Left colon (tissue), 2 donors: ENCODE measurements at regions not wholly inside any gene's neighbourhood (a gene's known extent, or its start where the extent isn't known, plus 50 kb on each side); places are given as distances from the start of the nearest gene placed in this dataset.
"Not testable (repeated sequence)": the region's sequence is repeated elsewhere in the genome, so short reads cannot be mapped to it uniquely, and the experiment has no call there.

Experiments used
- ATAC-seq: fragments of 200-7000 bp; cut with Tn5 transposase; one replicate; pipeline ENCODE4 v1.9.1; 2020; ENCODE audit warnings: mild to moderate bottlenecking, moderate library complexity
- DNase-seq, 2 donors: peaks; one replicate each; pipeline ENCODE4 v3.0.0-alpha.2; 2020
- intact Hi-C, 2 donors: fragments of 100-400 bp; cut with DNase I in 1 of 2; cut with micrococcal nuclease in 1 of 2; formaldehyde crosslinking; loops; one replicate each; pipeline versions ENCODE4 v1.11.2 to v1.14.0; 2022; cut with DNase I, micrococcal nuclease
- donor health status: DM: no; HTN: no; CAD: no.
- donor health status: DM: yes; HTN: yes; CAD: no.

DNA sequence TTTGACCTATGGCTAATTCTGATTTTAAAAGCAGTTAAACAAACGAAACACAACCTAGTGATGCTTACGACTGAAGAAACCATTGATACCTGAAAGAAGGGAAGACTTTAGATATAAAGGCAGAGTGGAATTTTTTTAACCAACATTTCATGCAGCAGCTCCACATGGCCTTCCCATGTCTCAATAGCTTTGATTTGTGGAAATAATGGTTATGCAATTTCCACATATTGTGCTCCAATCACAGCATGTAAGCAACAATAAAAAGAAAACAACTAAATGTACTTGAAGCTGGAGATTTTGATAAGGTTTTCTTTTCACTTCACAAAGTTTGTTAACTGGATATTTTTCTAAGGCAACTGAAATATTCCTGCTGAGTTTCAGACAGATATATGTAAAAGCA is 82.0 kb upstream of the SLC39A10 start:
- intact Hi-C loops = loop anchor here in 1 of 2 donors (10.0 kb wide), 1 partner anchor 90 kb away; no protein-coding TSS in a partner anchor

DNA sequence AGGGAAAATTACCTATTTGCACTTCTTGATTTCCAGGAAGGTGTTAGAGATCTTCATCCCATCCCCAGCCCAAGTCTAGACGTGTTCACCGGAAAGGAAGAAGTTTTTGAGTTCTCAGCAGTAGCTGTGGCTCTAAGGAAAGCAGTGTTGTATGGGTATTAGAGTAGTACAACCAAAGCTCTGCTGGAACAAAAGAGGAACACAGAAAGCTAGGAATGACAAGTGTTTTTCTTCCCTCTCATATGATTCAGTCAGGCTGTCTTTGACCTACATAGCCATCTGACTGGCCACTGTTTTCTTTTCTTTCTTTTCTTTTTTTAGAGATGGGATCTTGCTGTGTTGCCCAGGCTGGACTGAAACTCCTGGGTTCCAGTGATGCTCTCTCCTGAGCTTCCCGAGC is 82.7 kb upstream of the SLC39A10 start:
- no peak for DNase-seq
- no peak for ATAC-seq
- intact Hi-C loops = loop anchor here in 1 of 2 donors (10.0 kb wide), 1 partner anchor 90 kb away; no protein-coding TSS in a partner anchor

More for the DNA sequence above, 82.0 kb upstream of the SLC39A10 start:
- ATAC-seq (no peak), DNase-seq (no peak)

DNA sequence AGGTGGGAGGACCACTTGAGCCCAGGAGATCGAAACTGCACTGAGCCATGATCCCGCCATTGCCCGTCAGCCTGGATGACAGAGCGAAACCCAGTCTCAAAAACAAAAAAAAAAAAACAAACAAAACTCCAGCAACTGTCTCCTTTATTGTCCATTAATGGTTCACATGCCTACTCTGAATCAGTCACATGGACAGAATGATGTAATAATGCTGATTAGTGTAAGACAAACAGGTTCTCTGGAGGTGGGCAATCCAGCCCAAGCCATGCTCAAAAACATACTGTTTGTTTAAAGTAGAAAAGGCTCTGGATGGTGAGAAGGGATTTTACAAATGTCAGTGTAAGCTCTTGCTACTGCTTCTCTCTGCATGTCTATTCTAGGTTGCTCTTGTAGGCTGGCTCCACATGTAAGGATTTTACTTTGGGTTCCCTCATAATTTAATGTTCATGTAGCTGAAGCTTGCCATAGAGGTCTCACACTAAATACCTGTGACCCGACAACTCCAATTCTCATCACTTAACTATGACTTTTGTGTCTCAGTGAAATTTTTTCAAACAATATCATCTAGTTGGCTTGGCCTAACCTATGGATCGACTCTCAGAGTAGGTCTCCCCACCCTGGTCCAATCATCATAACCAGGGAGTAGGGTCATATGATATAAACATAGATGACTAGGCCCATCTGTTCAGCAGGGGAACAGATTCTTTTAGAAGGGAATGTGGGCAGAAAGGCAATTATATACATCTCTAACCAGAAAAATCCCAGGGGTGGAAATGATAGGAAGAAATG is 83.9 kb upstream of the SLC39A10 start:
- intact Hi-C loops = loop anchor here in 1 of 2 donors (10.0 kb wide), 1 partner anchor 92 kb away; no protein-coding TSS in a partner anchor
- DNase-seq (no peak), ATAC-seq (no peak)

DNA sequence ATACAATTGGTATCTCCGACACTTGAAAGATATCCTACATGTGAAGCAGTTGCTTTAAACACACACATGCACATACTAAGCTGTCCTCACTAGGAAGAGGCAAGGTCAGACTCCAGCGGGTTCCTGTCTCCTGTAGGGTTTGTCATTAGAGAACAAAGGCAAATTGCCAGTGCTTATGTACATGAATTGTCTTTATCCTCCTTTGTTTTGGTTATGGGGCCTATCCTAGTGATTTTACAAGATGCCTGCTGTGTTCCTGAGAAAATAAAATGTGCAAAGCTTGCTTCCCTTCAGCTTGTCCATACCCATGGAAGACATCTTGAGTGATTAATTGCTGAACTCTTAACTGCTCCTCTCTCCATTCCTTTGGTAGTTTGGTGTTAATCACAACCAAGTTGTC is 86.7 kb upstream of the SLC39A10 start:
- no peak for DNase-seq
- intact Hi-C loops = loop anchor here in 1 of 2 donors (10.0 kb wide), 1 partner anchor 94 kb away; no protein-coding TSS in a partner anchor

DNA sequence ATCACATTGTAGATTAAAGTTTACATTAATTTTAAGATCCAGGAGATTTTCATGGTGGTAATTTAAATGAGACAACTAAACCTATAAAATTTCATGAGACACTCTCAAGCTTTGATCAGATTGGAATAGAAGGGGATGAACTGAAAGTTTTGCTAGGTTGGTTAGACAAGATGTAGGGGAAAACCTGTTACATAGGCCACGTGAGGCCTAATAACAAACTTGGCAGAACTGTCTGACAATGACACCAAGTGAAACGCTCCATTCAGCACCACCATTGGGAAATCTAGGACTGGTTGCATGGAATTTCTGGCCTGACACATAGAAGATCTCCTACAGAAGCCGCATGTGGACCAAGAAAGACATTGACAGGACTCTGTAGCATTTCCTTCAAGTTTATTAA is 87.8 kb upstream of the SLC39A10 start:
- ATAC-seq = no peak
- no peak for DNase-seq
- intact Hi-C loops = no loop called here

More for the DNA sequence above, 86.7 kb upstream of the SLC39A10 start:
- no peak for ATAC-seq

DNA sequence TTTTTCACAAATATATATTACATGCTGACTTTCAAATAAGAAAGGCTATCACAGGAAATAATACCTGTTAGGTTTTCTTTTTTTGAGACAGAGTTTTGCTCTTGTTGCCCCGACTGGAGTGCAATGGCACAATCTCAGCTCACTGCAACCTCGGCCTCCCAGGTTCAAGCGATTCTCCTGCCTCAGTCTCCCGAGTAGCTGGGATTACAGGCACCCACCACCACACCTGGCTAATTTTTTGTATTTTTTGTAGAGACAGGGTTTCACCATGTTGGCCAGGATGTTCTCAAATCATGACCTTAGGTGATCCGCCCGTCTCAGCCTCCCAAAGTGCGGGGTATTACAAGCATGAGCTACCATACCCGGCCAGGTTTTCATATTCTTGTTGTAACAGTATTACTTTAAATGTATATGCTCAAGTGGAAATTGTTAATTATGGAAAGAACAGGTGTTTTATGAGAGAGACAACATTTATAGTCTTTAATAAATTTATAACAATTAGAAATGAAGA is 92.3 kb upstream of the SLC39A10 start:
- ATAC-seq, DNase-seq, intact Hi-C loops: not testable (repeated sequence)

DNA sequence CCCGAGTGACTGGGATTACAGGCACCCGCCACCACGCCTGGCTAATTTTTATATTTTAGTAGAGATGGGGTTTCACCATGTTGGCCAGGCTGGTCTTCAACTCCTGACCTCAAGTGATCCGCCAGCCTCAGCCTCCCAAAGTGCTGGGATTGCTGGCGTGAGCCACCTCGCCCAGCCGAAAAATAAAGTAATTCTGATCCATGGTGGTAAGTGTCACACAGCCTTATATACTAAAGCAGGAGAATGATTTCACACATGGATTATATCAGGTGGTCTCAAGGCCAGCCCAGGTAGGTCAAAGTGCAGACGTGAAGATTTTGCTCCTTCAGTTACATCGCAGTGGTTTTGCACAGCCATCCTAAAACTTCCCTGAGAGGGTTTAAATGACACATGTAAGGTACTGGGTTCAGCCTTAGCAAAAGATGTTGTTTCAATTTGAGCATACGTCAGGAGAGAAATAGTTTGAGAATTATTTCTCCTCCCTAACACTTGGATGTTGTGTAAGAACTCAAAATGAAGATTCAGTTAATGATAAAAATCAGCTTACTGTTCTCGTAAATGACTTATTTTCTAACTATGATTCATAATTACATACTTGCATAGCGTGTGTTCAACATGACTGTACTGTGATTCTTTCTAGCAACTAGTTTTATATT is 93.0 kb upstream of the SLC39A10 start:
- no peak for DNase-seq
- ATAC-seq = no peak
- intact Hi-C loops = no loop called here

DNA sequence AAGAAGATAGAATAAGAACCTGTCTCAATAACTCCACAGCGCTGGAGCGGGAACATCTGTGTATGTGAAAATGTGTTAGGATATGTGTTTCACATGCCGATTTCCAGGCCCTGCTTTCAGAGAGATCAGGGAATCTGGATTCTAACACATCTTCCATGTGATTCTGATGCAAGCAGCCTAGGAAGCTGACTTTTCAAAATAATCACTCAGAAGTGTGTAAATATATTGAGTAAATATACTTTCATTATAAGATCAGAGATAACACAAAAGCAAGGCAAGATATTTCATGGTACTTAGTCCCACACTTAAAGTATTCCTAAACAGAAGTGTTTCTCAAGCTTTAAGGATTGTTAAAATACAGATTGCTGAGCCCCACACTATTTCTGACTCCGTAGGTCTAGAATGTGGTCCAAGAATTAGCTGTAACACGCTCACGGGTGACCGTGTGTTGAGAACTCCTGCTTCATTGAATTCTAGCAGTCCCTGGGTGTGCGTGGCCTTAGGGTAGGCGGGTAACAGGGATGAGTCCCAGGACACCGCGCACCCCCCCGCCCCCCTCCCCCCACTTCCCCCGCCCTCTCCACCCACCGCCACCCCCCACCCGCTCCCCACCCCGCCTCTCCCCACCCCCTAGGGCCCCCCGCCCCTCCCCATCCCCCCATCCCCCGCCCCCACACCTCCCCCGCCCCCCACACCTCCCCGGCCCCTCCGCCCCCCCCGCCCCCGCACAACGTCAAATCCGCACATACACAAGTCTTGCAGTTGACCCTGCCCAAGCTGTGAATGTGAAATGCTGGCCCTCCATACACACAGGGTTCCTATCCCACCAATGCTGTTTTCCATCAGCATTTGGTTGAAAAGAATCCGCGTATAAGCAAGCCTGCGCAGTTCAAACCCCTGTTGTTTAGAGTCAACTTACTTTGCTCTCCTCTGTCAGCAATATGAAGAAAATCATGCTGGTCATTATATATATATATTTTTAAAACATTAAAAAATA is 94.2 kb upstream of the SLC39A10 start:
- intact Hi-C loops = no loop called here
- ATAC-seq = no peak
- no peak for DNase-seq

DNA sequence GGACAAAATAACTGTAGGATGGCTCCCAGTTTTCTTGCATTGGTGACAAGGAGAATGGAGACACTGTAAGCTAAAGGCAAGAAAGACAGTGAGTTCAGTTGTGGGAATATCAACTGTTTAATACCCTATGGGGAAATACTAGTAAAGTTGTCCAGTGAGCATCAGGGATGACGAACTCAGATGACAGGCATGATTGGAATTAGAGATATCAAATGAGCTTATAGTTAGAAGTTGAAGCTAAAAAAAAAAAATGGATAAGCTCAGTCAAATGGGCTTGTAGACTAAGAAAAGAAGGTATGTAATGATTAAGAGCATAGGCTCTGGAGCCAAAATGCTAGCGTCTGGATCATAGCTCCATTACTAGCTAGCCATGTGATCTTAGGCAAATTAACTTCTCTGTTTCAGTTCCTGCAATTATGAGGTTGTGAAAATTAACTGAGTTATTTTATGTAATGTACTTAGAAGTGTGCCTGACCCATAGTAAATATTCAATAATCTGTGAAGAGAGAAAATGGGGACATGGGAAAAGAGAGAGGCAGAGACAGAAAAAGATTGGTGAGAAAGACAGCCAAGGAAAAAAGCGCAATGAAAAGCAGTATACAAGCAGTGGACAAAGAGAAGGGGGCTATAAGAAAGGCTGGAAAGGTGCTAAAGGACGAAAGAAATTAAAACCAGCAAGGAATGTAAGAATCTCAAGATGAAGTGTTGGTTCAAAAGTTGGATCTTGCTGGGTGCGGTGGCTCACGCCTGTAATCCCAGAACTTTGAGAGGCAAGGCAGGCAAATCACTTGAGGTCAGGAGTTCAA is 95.7 kb upstream of the SLC39A10 start:
- ATAC-seq = no peak
- no peak for DNase-seq
- intact Hi-C loops = no loop called here

DNA sequence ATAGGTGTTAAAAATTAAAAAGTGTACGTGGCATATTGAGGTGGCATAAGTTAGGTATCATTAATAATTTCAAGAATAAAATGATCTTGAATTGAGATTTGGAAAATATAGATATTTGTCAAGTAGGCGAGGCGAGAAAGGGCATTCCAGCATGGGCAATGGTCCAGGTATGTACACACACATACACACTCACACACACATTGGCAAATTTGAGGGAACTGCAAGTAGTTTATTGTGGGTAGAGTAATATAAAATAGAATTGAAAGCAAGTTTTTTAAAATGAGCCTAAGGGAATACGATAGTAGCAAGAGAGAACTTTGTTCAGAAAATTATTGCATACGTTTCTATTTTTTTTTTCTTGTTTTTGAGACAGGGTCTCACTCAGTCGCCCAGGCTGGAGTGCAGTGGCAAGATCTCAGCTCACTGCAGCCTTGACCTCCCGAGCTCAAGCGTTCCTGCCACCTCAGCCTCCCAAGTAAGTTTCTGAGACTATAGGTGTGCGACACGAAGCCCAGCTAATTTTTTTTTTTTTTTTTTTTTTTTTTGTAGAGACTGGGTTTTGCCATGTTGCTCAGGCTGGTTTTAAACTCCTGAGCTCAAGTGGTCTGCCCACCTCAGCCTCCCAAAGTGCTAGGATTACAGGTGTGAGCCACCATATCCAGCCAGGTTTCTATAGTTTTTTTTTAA is 96.7 kb upstream of the SLC39A10 start:
- intact Hi-C loops = no loop called here
- peak in 1 of 2 donors; percentile 56 for DNase-seq
- peak; percentile 87 for ATAC-seq

DNA sequence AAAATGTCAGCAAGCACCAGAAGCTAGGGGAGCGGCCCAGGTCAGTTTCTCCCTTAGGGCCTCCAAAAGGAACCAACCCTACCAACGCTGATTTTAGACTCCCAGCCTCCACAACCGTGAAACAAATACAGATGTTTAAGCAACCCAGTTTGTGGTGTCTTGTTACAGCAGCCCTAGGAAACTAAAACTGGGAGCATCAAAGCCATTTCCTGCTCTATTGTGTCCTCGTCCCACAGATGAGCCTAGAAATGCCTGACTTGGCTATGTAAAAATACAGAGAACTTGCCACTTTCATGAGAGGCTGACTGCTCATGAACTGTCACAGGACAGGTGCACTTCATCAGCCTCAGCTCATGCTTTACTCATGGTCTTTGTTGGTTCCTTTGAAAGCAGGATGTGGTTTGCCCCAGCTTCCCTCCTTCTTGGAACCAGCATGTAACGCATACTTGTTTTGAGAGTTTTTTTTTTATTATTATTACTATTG is 97.6 kb upstream of the SLC39A10 start:
- intact Hi-C loops = no loop called here
- DNase-seq (no peak), ATAC-seq (peak; percentile 46)

DNA sequence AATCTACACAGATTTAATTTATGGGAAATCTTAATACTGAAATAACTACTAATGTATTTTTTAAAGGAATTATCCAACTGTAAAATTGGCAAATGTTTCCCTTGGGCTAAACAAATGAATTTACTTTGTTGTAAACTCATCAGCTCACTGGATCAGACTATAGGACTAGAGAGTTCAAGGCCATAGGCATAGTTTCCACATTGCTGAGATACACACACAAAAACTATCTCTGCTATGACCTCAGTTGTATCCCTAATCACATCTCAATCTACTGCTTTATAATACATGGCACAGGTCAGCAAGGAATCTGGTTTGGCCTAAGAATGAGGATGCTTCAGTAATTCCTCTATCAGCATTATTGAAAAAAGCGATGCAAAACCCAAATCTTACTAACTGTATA is 101.1 kb upstream of the SLC39A10 start:
- ATAC-seq = no peak
- intact Hi-C loops = no loop called here

DNA sequence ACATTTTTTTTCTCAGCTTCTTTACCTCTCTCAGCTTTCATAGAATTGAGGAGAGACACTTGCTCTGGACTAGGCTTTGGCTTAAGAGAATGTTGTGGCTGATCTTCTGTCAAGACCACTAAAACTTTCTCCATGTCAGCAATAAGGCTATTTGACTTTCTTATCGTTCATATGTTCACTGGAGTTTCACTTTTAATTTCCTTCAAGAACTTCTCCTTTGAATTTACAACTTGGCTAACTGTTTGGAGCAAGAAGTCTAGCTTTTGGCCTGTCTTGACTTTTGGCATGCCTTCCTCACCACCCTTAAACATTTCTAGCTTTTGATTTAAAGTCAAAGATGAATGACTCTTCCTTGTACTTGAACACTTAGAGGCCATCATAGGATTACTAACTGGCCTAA is 104.4 kb upstream of the SLC39A10 start:
- intact Hi-C loops = no loop called here
- ATAC-seq (no peak), DNase-seq (no peak)

More for the DNA sequence above, 101.1 kb upstream of the SLC39A10 start:
- DNase-seq = no peak

DNA sequence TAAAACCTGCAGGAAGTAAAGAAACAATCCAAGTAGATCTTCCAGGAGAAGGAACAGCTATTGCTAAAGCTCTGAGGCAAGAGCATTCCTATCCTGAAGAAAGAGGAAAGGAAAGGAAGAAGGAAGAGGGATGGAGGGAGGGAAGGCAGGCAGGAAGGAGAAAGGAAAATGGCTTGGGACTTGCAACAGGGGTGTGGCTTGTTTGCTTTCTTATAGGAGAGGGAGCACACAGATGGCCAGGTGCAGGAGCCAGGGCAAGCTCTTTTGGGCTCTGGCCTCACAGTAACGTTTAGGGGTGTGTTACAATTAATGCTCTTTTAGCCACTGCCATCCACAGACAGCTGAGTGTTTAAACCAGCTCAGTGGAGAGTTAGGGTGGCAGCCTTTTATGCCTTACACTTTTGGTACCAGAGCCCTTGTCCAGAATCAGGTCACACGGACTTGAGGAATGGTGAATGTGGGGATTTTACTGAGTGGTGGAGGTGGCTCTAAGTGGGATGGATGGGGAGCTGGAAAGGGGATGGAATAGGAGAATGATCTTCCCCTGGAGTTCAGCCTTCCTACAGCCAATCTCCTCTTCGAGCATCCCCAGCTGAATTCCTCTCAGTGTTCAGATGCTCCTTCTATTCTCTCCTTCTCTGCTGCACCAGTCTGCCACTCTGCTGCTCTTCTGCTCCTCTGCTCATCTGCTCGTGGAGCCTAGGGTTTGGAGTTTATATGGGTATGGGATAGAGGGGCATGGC is 108.7 kb upstream of the SLC39A10 start:
- peak; percentile 61 for ATAC-seq
- no peak for DNase-seq
- intact Hi-C loops = no loop called here

DNA sequence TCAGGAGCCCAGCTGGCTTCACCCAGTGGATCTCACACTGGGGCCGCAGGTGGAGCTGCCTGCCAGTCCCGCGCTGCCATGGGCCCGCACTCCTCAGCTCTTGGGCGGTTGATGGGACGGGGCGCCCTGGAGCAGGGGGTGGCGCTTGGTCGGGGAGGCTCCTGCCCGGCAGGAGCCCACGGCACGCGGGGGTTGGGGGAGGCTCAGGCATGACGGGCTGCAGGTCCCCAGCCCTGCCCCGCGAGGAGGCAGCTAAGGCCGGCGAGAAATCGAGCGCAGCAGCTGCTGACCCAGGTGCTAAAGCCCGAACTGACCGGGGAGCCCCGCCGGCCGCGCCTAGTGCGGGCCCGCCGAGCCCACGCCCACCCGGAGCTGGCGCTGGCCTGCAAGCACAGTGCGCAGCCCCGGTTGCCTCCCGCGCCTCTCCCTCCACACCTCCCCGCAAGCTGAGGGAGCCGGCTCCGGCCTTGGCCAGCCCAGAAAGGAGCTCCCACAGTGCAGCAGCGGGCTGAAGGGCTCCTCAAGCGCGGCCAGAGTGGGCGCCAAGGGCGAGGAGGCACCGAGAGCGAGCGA is 109.7 kb upstream of the SLC39A10 start:
- ATAC-seq, intact Hi-C loops, DNase-seq: not testable (repeated sequence)

DNA sequence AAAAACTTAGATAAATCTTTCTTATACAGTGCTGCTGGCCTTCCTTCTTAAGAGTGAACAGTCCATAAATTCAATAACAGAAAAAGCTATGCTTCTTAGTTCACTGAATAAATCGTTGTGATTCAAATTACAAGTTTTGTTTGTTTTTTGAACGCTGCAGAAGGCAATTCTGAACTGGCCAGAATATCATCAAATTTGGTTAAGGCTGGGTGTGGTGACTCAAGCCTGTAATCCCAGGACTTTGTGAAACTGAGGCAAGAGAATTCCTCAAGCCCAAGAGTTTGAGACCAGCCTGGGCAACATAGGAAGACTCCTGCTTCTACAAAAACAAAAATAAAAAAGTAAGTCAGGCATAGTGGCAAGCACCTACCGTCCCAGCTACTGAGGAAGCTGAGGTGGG is 111.2 kb upstream of the SLC39A10 start:
- DNase-seq (no peak), ATAC-seq (no peak)
- intact Hi-C loops = no loop called here
